Stimulated activated CD8-positive, alpha-beta memory T cell treated with anti-CD3 and anti-CD28 coated beads, Interleukin-4, amount 100 ng/mL, for 1 hour (primary cell): ENCODE measurements at regions not wholly inside any gene's neighbourhood (a gene's known extent, or its start where the extent isn't known, plus 50 kb on each side); places are given as distances from the start of the nearest gene placed in this dataset.
"Not testable (repeated sequence)": the region's sequence is repeated elsewhere in the genome, so short reads cannot be mapped to it uniquely, and the experiment has no call there.

Source experiments
- DNase-seq, 2 donors: peaks; one replicate each; pipeline ENCODE4 v3.0.0-alpha.2; 2020; ENCODE audit warnings: low read depth in 2 of 2, low spot score in 1 of 2

GRCh38 chr5:74500110-74500917, 140.2 kb downstream of the ENC1 start:
- no peak for DNase-seq

- no peak for DNase-seq
These were observed 141.1 kb downstream of the ENC1 start for GRCh38 chr5:74499256-74500050.

GRCh38 chr5:74497706-74498105, 142.8 kb downstream of the ENC1 start:
- no peak for DNase-seq

- no peak for DNase-seq
These were observed 147.1 kb downstream of the ENC1 start for GRCh38 chr5:74493411-74493810.

GRCh38 chr5:74492230-74492629, 148.3 kb downstream of the ENC1 start:
- no peak for DNase-seq

- DNase-seq: no peak
These were observed 148.9 kb downstream of the ENC1 start for GRCh38 chr5:74491586-74491985.

GRCh38 chr5:74490814-74491213, 149.7 kb downstream of the ENC1 start:
- DNase-seq: no peak

- DNase-seq: no peak
These were observed 157.5 kb downstream of the ENC1 start for GRCh38 chr5:74482990-74483389.

- DNase-seq: no peak
These were observed 158.0 kb downstream of the ENC1 start for GRCh38 chr5:74482523-74482922.

GRCh38 chr5:74481357-74481756, 159.2 kb downstream of the ENC1 start:
- DNase-seq: not testable (repeated sequence)

GRCh38 chr5:74480201-74480600, 160.3 kb downstream of the ENC1 start:
- no peak for DNase-seq

GRCh38 chr5:74478328-74478727, 162.2 kb downstream of the ENC1 start:
- no peak for DNase-seq

- DNase-seq: no peak
These were observed 162.8 kb downstream of the ENC1 start for GRCh38 chr5:74477761-74478160.

GRCh38 chr5:74476819-74477453, 163.6 kb downstream of the ENC1 start:
- no peak for DNase-seq

GRCh38 chr5:74476046-74476818, 164.3 kb downstream of the ENC1 start:
- DNase-seq: no peak

- DNase-seq: no peak
These were observed 168.7 kb downstream of the ENC1 start for GRCh38 chr5:74471875-74472274.

- no peak for DNase-seq
These were observed 171.1 kb downstream of the ENC1 start for GRCh38 chr5:74469234-74469994.

GRCh38 chr5:74468421-74468820, 172.1 kb downstream of the ENC1 start:
- DNase-seq: no peak

- DNase-seq: no peak
These were observed 174.8 kb downstream of the ENC1 start for GRCh38 chr5:74465724-74466123.

GRCh38 chr5:74464512-74465209, 175.9 kb downstream of the ENC1 start:
- DNase-seq: no peak
